Gastroesophageal sphincter (tissue), 3 donors: ENCODE measurements at regions not wholly inside any gene's neighbourhood (a gene's known extent, or its start where the extent isn't known, plus 50 kb on each side); places are given as distances from the start of the nearest gene placed in this dataset.

Experiments
- CTCF ChIP-seq, 4 experiments: fragments of 200-600 bp in 2 of 4; fragments of 450-650 bp in 2 of 4; sonication (generic) in 1 of 4; IDR thresholded peaks; one replicate each; pipeline ENCODE4 v1.5.1; 2017 to 2019; ENCODE audit warnings: antibody characterized with exemption in 4 of 4, mild to moderate bottlenecking in 2 of 4, moderate library complexity in 2 of 4
- POLR2A ChIP-seq, 2 donors: fragments of 450-650 bp; IDR thresholded peaks; one replicate each; pipeline ENCODE4 v1.6.1; 2017; ENCODE audit warnings: antibody characterized with exemption in 2 of 2, mild to moderate bottlenecking in 2 of 2, moderate library complexity in 1 of 2
- POLR2AphosphoS5 ChIP-seq: sonication (generic); formaldehyde crosslinking; IDR thresholded peaks from one replicate; pipeline ENCODE4 v1.6.1; 2017; ENCODE audit warnings: antibody characterized with exemption

GRCh38 chr20:60780388-60781025, 471.6 kb upstream of the CDH4 start:
- TF ChIP-seq CTCF (IDR thresholded peaks at IDR 0.05) (no peak), POLR2A (IDR thresholded peaks at IDR 0.05) (no peak), POLR2AphosphoS5 (no peak)
